HepG2 (cell line): ENCODE measurements at regions not wholly inside any gene's neighbourhood (a gene's known extent, or its start where the extent isn't known, plus 50 kb on each side); places are given as distances from the start of the nearest gene placed in this dataset.

Experiments used
- CEBPG ChIP-seq: IDR thresholded peaks from 2 replicates; pipeline ENCODE4 v1.6.1; 2016
- FOSL1 ChIP-seq: sonication (generic); formaldehyde crosslinking; IDR thresholded peaks from 2 replicates; pipeline ENCODE4 v1.9.0; 2021; ENCODE audit warnings: missing genetic modification reagents, borderline replicate concordance
- FUBP1 ChIP-seq: sonication (generic); formaldehyde crosslinking; IDR thresholded peaks from 2 replicates; pipeline ENCODE4 v1.5.1; 2020; ENCODE audit warnings: missing genetic modification reagents, mild to moderate bottlenecking, borderline replicate concordance
- LCORL ChIP-seq, 2 experiments: fragments of 450-650 bp in 1 of 2; sonication (generic) in 1 of 2; formaldehyde crosslinking in 1 of 2; IDR thresholded peaks; 2 replicates each; pipeline versions ENCODE4 v1.5.0 to v1.6.1; 2017 to 2020; ENCODE audit warnings: antibody characterized with exemption in 1 of 2, missing genetic modification reagents in 1 of 2
- MTF1 ChIP-seq: sonication (generic); formaldehyde crosslinking; IDR thresholded peaks from 2 replicates; pipeline ENCODE4 v1.5.0; 2020; ENCODE audit warnings: missing genetic modification reagents
- TBL1XR1 ChIP-seq: fragments of 150-350 bp; IDR thresholded peaks from 2 replicates; pipeline ENCODE4 v1.6.1; 2014; ENCODE audit warnings: borderline replicate concordance, low read length; ENCODE audit not compliant: partially characterized antibody
- TCF12 ChIP-seq, 2 experiments: fragments of 450-650 bp in 1 of 2; sonication (generic) in 1 of 2; formaldehyde crosslinking in 1 of 2; IDR thresholded peaks; 2 replicates each; pipeline versions ENCODE4 v1.6.1 to v1.8.0; 2017 to 2022; ENCODE audit warnings: antibody characterized with exemption in 1 of 2, mild to moderate bottlenecking in 1 of 2, missing genetic modification reagents in 1 of 2, moderate library complexity in 1 of 2
- ZBTB33 ChIP-seq: sonication (generic); formaldehyde crosslinking; IDR thresholded peaks from 2 replicates; pipeline ENCODE4 v1.4.0; 2020; ENCODE audit warnings: missing genetic modification reagents
- ZNF292 ChIP-seq: sonication (generic); formaldehyde crosslinking; IDR thresholded peaks from 2 replicates; pipeline ENCODE4 v1.8.1; 2022; ENCODE audit warnings: mild to moderate bottlenecking, low read depth, missing genetic modification reagents, borderline replicate concordance
- ZNF672 ChIP-seq: sonication (generic); formaldehyde crosslinking; IDR thresholded peaks from 2 replicates; pipeline ENCODE4 v1.8.1; 2022; ENCODE audit warnings: missing genetic modification reagents
- ZNF709 ChIP-seq: sonication (generic); formaldehyde crosslinking; IDR thresholded peaks from 2 replicates; pipeline ENCODE4 v1.5.0; 2020; ENCODE audit warnings: mild to moderate bottlenecking, missing genetic modification reagents
- ZNF776 ChIP-seq: sonication (generic); formaldehyde crosslinking; IDR thresholded peaks from 2 replicates; pipeline ENCODE4 v1.4.0; 2020; ENCODE audit warnings: mild to moderate bottlenecking, missing genetic modification reagents

- 0 out of 2 replicates have a peak, but pooled peaks have one; percentile 4 for TF ChIP-seq ZBTB33
- TF ChIP-seq FUBP1, result no peak
- no peak for TF ChIP-seq TBL1XR1
- no peak for TF ChIP-seq MTF1 (CRISPR knock-in tag)
- peak; percentile 80; the same call in 1 of the 2 replicates for TF ChIP-seq ZNF672
- TF ChIP-seq FOSL1 (CRISPR knock-in tag), result no peak
- no peak for TF ChIP-seq ZNF776 (CRISPR knock-in tag)
- no peak for TF ChIP-seq ZNF709 (CRISPR knock-in tag)
- TF ChIP-seq CEBPG (CRISPR knock-in tag), result no peak
- TF ChIP-seq ZNF292 (CRISPR knock-in tag), result no peak
- TF ChIP-seq LCORL (IDR thresholded peaks at IDR 0.05), result no peak
- TF ChIP-seq LCORL (CRISPR knock-in tag; IDR thresholded peaks at IDR 0.05), result no peak
- no peak for TF ChIP-seq TCF12 (IDR thresholded peaks at IDR 0.05)
- no peak for TF ChIP-seq TCF12 (CRISPR knock-in tag; IDR thresholded peaks at IDR 0.05)
Observed at GRCh38 chr16:87549627-87550494, 52.4 kb upstream of the JPH3 start (continued).
